IMR-90 (cell line): ENCODE measurements at regions not wholly inside any gene's neighbourhood (a gene's known extent, or its start where the extent isn't known, plus 50 kb on each side); places are given as distances from the start of the nearest gene placed in this dataset.

Experiments
- ATAC-seq: fragments of 200-7000 bp; cut with Tn5 transposase; 2 replicates; pipeline ENCODE4 v1.9.1; 2020; ENCODE audit warnings: low read depth, mild to moderate bottlenecking, moderate library complexity
- BruUV-seq: library from RNA; stranded (reverse); fragments of 400-500 nt; replicated peaks from 2 replicates; lab custom pipeline; 2021; lab: Mats Ljungman, UMichigan
- CTCF ChIA-PET: fragments of 300-600 bp; formaldehyde crosslinking; extraction: SDS; loops from one replicate; lab custom pipeline; 2021; ENCODE audit warnings: antibody characterized with exemption; lab: Yijun Ruan, JAX
- POLR2A ChIA-PET: fragments of 300-600 bp; sonication (Branson Sonifier 250); formaldehyde crosslinking; loops from one replicate; lab custom pipeline; 2022; ENCODE audit warnings: antibody characterized with exemption; ENCODE audit not compliant: unreplicated experiment; lab: Charles Lee
- DNase-seq: peaks from one replicate; pipeline ENCODE4 v3.0.0; 2013
- H2AFZ ChIP-seq: replicated peaks from 2 replicates; pipeline ENCODE3; 2013; ENCODE audit warnings: low read length, mild to moderate bottlenecking; ENCODE audit not compliant: poor library complexity
- H2AK5ac ChIP-seq: 2 replicates; pipeline ENCODE4 v1.6.1; 2013; ENCODE audit warnings: low read depth, low read length, inconsistent platforms
- H2AK9ac ChIP-seq: replicated peaks from 2 replicates; pipeline ENCODE3; 2013; ENCODE audit warnings: mild to moderate bottlenecking, low read depth, low read length, moderate library complexity; ENCODE audit not compliant: poor library complexity
- H2BK120ac ChIP-seq: 2 replicates; pipeline ENCODE4 v1.6.1; 2013; ENCODE audit warnings: low read depth, low read length, inconsistent platforms
- H2BK15ac ChIP-seq: 3 replicates; pipeline ENCODE4 v1.6.1; 2013; ENCODE audit warnings: low read depth, low read length, inconsistent platforms
- H2BK20ac ChIP-seq: 2 replicates; pipeline ENCODE4 v1.6.1; 2013; ENCODE audit warnings: low read depth, mild to moderate bottlenecking, inconsistent platforms, low read length, moderate library complexity
- H2BK5ac ChIP-seq: 2 replicates; pipeline ENCODE4 v1.6.1; 2013; ENCODE audit warnings: mild to moderate bottlenecking, low read depth, low read length, inconsistent platforms; ENCODE audit not compliant: poor library complexity, severe bottlenecking
- H3K14ac ChIP-seq: replicated peaks from 2 replicates; pipeline ENCODE4 v1.6.1; 2013; ENCODE audit warnings: low read depth, low read length, inconsistent platforms
- H3K18ac ChIP-seq: 2 replicates; pipeline ENCODE4 v1.6.1; 2013; ENCODE audit warnings: low read depth, low read length, control low read depth
- H3K23ac ChIP-seq: 2 replicates; pipeline ENCODE4 v1.6.1; 2013; ENCODE audit warnings: low read depth, low read length, inconsistent platforms
- H3K27ac ChIP-seq: 2 replicates; pipeline ENCODE4 v1.5.1; 2013; ENCODE audit warnings: mild to moderate bottlenecking, control low read depth, low read length; ENCODE audit not compliant: insufficient read depth
- H3K27me3 ChIP-seq: 2 replicates; pipeline ENCODE4 v1.6.1; 2013; ENCODE audit warnings: low read length; ENCODE audit not compliant: control insufficient read depth, insufficient read depth
- H3K36me3 ChIP-seq: 2 replicates; pipeline ENCODE4 v1.6.1; 2013; ENCODE audit warnings: low read length, mixed read lengths; ENCODE audit not compliant: control insufficient read depth, insufficient read depth
- H3K4ac ChIP-seq: 2 replicates; pipeline ENCODE4 v1.6.1; 2013; ENCODE audit warnings: low read depth, low read length, inconsistent platforms
- H3K4me1 ChIP-seq: 2 replicates; pipeline ENCODE4 v1.6.1; 2013; ENCODE audit warnings: low read length, mixed read lengths; ENCODE audit not compliant: control insufficient read depth, insufficient read depth
- H3K4me2 ChIP-seq: 2 replicates; pipeline ENCODE4 v1.6.1; 2013; ENCODE audit warnings: low read depth, mild to moderate bottlenecking, control low read depth, low read length, moderate library complexity
- H3K4me3 ChIP-seq: 2 replicates; pipeline ENCODE4 v1.5.1; 2013; ENCODE audit warnings: low read depth, mild to moderate bottlenecking, control low read depth, low read length, moderate library complexity; ENCODE audit not compliant: insufficient read depth
- H3K56ac ChIP-seq: 2 replicates; pipeline ENCODE4 v1.6.1; 2013; ENCODE audit warnings: low read length, inconsistent platforms; ENCODE audit not compliant: insufficient read depth; ENCODE audit errors: extremely low read depth
- H3K79me1 ChIP-seq, 2 experiments: 2 replicates each; pipeline ENCODE4 v1.6.1; 2013; ENCODE audit warnings: low read length in 2 of 2, inconsistent platforms in 1 of 2, low read depth in 1 of 2
- H3K9ac ChIP-seq: 2 replicates; pipeline ENCODE4 v1.6.1; 2013; ENCODE audit warnings: low read depth, low read length, control low read depth
- H3K9me1 ChIP-seq: 2 replicates; pipeline ENCODE4 v1.6.1; 2013; ENCODE audit warnings: low read length, inconsistent platforms; ENCODE audit not compliant: insufficient read depth
- H3K9me3 ChIP-seq: 2 replicates; pipeline ENCODE4 v1.6.1; 2013; ENCODE audit warnings: low read length; ENCODE audit not compliant: control insufficient read depth, insufficient read depth
- H4K20me1 ChIP-seq: 2 replicates; pipeline ENCODE4 v1.6.1; 2013; ENCODE audit warnings: low read length, inconsistent platforms; ENCODE audit not compliant: insufficient read depth
- H4K5ac ChIP-seq: 2 replicates; pipeline ENCODE4 v1.6.1; 2013; ENCODE audit warnings: mild to moderate bottlenecking, low read depth, low read length, control low read depth
- H4K8ac ChIP-seq, 2 experiments: 2 replicates each; pipeline ENCODE4 v1.6.1; 2013; ENCODE audit warnings: low read depth in 2 of 2, low read length in 2 of 2, control low read depth in 1 of 2, inconsistent platforms in 1 of 2
- H4K91ac ChIP-seq: 2 replicates; pipeline ENCODE4 v1.6.1; 2013; ENCODE audit warnings: low read depth, low read length, inconsistent platforms; ENCODE audit not compliant: insufficient read depth
- CEBPB ChIP-seq: IDR thresholded peaks from 2 replicates; pipeline ENCODE4 v1.6.1; 2012; ENCODE audit warnings: low read depth, low read length, improper control_type of control experiment
- FOS ChIP-seq: fragments of 150-350 bp; IDR thresholded peaks from 2 replicates; pipeline ENCODE4 v1.6.1; 2016; ENCODE audit warnings: low read depth, low read length
- NFE2L2 ChIP-seq: fragments of 150-350 bp; IDR thresholded peaks from 2 replicates; pipeline ENCODE4 v1.6.1; 2016; ENCODE audit warnings: low read depth, mild to moderate bottlenecking, low read length
- RCOR1 ChIP-seq: IDR thresholded peaks from 2 replicates; pipeline ENCODE4 v1.6.1; 2012; ENCODE audit warnings: mild to moderate bottlenecking, low read length, improper control_type of control experiment; ENCODE audit not compliant: insufficient replicate concordance
- RFX5 ChIP-seq: IDR thresholded peaks from 2 replicates; pipeline ENCODE4 v1.8.0; 2012; ENCODE audit warnings: low read depth, mild to moderate bottlenecking, low read length, moderate library complexity
- WGBS, 2 experiments: methylation state at CpG; one replicate each; pipeline versions ENCODE4 v1.1.5 to v1.1.7; 2013; ENCODE audit warnings: missing lambda C conversion rate in 2 of 2; ENCODE audit not compliant: insufficient read length in 1 of 2; ENCODE audit errors: extremely low coverage in 2 of 2; 5-methylcytosine and 5-hydroxymethylcytosine counted together
- dilution Hi-C: fragments of 300-500 bp; cut with HindIII; formaldehyde crosslinking; loops from one replicate; pipeline ENCODE4 v1.14.3; 2018; ENCODE audit warnings: low sequenced_read_pairs; ENCODE audit not compliant: unreplicated experiment
- in situ Hi-C: fragments of 300-500 bp; cut with MboI; formaldehyde crosslinking; loops from 3 replicates; pipeline ENCODE4 v1.14.3; 2019; ENCODE audit warnings: low sequenced_read_pairs, inconsistent platforms, mixed read lengths
- intact Hi-C: fragments of 100-400 bp; cut with micrococcal nuclease; formaldehyde crosslinking; loops from 2 replicates; pipeline ENCODE4 v1.10.0; 2022
- TF ChIP-seq, protein P1 (sequence below): fragments of 150-350 bp; IDR thresholded peaks from 2 replicates; pipeline ENCODE4 v1.6.1; 2017; ENCODE audit warnings: mild to moderate bottlenecking, antibody characterized with exemption, low read length, low read depth

DNA sequence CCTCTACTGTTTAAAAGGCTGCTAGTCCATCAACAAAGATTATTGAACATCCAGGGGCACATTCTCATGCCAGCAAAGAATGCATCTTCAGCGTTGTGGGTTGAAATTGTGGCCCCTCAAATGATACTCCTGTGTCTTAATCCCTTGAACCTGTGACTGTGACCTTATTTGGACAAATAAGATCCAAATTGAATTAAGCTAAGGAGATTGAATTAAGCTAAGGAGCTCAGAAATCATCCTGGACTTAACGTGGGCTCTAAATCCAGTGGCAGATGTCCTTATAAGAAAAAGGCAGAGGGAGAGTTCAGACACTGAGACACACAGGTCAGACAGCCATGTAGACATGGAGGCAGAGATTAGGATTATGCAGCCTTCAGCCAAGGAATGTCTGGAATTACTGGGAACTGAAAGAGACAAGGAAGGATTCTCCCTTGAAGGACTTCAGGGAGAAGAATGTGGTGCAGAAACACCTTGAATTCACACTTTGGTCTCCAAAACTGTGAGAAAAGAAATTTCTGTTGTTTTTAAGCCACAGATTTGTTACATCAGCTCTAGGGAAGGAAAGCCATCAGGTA is 57.3 kb upstream of the SLC24A5 start:
- H3K27ac ChIP-seq, result no peak overlapping the region
- no peak overlapping the region for H2BK5ac ChIP-seq
- no peaks in the 10 kb centered on the region for H4K20me1 ChIP-seq
- no peak overlapping the region for H2AK9ac ChIP-seq
- H3K9me3 ChIP-seq, result no peaks in the 10 kb centered on the region
- no peak overlapping the region for H4K5ac ChIP-seq
- H3K4me3 ChIP-seq, result no peak overlapping the region
- in situ Hi-C loops, result loop anchor here (10.0 kb wide), 1 partner anchor 59 kb away; no protein-coding TSS in a partner anchor
- H2AFZ ChIP-seq, result no peak overlapping the region
- ChIA-PET CTCF (interaction anchor here (0.6 kb wide), 1 partner anchor 70 kb away, joined by 9 read pairs; no protein-coding TSS in a partner anchor), POLR2A (no interaction called here)
- H3K4ac ChIP-seq, result no peak overlapping the region; the same call in 1 of the 2 replicates
- H3K14ac ChIP-seq, result no peak overlapping the region
- 80% methylated on average over 1 of the region's 2 CpGs; no CpG with 5 or more reads in 1 of the 2 experiments for WGBS, 2 experiments
- H3K79me1 ChIP-seq, result no peaks in the 10 kb centered on the region
- no peak overlapping the region for H3K9ac ChIP-seq
- no peaks in the 10 kb centered on the region for H3K9me1 ChIP-seq
- intact Hi-C loops, result no loop called here
- no peaks in the 10 kb centered on the region for H3K36me3 ChIP-seq
- no peak for TF ChIP-seq RCOR1
- no peak for TF ChIP-seq FOS
- no peak for TF ChIP-seq CEBPB
- TF ChIP-seq, protein P1, sequence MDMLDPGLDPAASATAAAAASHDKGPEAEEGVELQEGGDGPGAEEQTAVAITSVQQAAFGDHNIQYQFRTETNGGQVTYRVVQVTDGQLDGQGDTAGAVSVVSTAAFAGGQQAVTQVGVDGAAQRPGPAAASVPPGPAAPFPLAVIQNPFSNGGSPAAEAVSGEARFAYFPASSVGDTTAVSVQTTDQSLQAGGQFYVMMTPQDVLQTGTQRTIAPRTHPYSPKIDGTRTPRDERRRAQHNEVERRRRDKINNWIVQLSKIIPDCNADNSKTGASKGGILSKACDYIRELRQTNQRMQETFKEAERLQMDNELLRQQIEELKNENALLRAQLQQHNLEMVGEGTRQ, result no peak
- TF ChIP-seq NFE2L2, result no peak
- no peak for TF ChIP-seq RFX5
- no TSS peak for BruUV-seq
- no peak overlapping the region; the same call in 1 of the 2 replicates for H4K91ac ChIP-seq
- dilution Hi-C loops, result no loop called here
- no peaks in the 10 kb centered on the region; the same call in 1 of the 2 replicates for H3K27me3 ChIP-seq
- H3K23ac ChIP-seq, result no peak overlapping the region
- peak overlapping the region; percentile 39 for H2BK20ac ChIP-seq
- no peak overlapping the region; the same call in 1 of the 2 replicates for H3K18ac ChIP-seq
- DNase-seq (no peak), ATAC-seq (no peak)
- peak overlapping the region; percentile 35; the same call in 1 of the 2 replicates for H2BK120ac ChIP-seq
- H2BK15ac ChIP-seq, result 0 out of 3 replicates have a peak overlapping the region, but pooled peaks have one; percentile 64
- no peak overlapping the region for H3K56ac ChIP-seq
- no peak overlapping the region for H3K4me2 ChIP-seq
- no peak overlapping the region for H4K8ac ChIP-seq
- H2AK5ac ChIP-seq, result 0 out of 2 replicates have a peak overlapping the region, but pooled peaks have one; percentile 16
- peaks cover 3% of the 10 kb centered on the region; the same call in 1 of the 2 replicates for H3K4me1 ChIP-seq
